ENCODE measurements at regions not wholly inside any gene's neighbourhood (a gene's known extent, or its start where the extent isn't known, plus 50 kb on each side); places are given as distances from the start of the nearest gene placed in this dataset.
"Not testable (repeated sequence)": the region's sequence is repeated elsewhere in the genome, so short reads cannot be mapped to it uniquely, and the experiment has no call there.

DNA sequence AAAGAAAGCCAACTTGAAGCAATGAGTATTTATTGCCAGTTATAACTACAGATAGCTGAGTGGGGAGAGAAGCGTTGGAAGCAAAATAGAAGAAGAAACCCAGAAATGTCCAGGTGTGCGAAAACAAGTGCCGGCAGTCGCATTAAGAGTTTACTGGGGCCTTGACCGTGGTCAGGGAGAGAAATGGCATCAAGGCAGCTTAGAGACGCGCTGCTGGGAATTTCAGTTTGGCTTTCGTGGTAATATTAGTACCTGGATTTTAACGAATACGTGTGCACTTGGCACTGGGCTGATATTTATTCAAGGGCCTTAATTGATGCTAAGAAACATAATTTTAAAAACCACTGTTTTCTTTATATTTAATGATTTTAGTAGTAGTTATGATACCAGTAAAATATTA lies 767.9 kb upstream of the TPTE start:
- H3K27ac ChIP-seq (ENCODE audit: low read depth, low read length, poor library complexity, severe bottlenecking); H3K9me2 ChIP-seq (ENCODE audit: insufficient read depth, low read length); H3K4me3 ChIP-seq (ENCODE audit: low read depth, low read length, poor library complexity, severe bottlenecking); H3K36me3 ChIP-seq (ENCODE audit: insufficient read depth, low read length); POLR2A ChIA-PET; DNase-seq (ENCODE audit: low spot score); H4K20me1 ChIP-seq (ENCODE audit: insufficient read depth, low read length); H3K79me2 ChIP-seq (ENCODE audit: insufficient read depth, low read depth, low read length); BruUV-seq (replicated peaks); CTCF ChIA-PET (ENCODE audit: unreplicated experiment); intact Hi-C loops (cut with micrococcal nuclease; ENCODE audit: unreplicated experiment); H2AFZ ChIP-seq (ENCODE audit: low read length); H3K4me2 ChIP-seq (ENCODE audit: low read length); H3K4me1 ChIP-seq (ENCODE audit: insufficient read depth, low read length, poor library complexity, severe bottlenecking): not testable (repeated sequence)
- H3K9me3 ChIP-seq (ENCODE audit: low read length): peaks cover 16% of the 10 kb centered on the region; the same call in 1 of the 2 replicates

DNA sequence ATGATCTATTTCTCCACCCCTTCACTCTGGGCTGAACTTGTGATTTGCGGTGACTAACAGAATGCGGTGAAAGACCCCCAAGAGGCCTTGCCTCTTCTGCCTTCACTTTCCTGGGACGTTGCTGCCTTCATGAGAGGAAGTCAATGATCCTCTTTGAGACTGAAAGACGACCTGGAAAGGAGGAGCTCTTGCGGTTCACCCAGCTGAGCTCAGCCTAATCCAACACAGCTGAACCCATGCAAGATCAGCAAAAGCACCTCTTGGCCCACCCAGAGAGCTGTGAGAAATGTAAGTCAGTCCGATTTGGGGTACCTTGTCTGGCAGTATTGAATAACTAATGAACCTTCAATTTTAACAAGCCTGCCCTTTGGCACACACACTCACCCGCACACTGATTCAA lies 767.4 kb upstream of the TPTE start:
- Histone ChIP-seq H3K36me3 (ENCODE audit: insufficient read depth, low read length) (no peaks in the 10 kb centered on the region), H3K9me2 (ENCODE audit: insufficient read depth, low read length) (no peaks in the 10 kb centered on the region), H4K20me1 (ENCODE audit: insufficient read depth, low read length) (no peaks in the 10 kb centered on the region), H3K4me2 (ENCODE audit: low read length) (no peak overlapping the region), H3K4me1 (ENCODE audit: insufficient read depth, low read length, poor library complexity, severe bottlenecking) (no peaks in the 10 kb centered on the region), H3K79me2 (ENCODE audit: insufficient read depth, low read depth, low read length) (no peaks in the 10 kb centered on the region), H3K27ac (ENCODE audit: low read depth, low read length, poor library complexity, severe bottlenecking) (no peak overlapping the region), H3K9me3 (ENCODE audit: low read length) (peaks cover 21% of the 10 kb centered on the region; the same call in 1 of the 2 replicates), H2AFZ (ENCODE audit: low read length) (no peak overlapping the region), H3K4me3 (ENCODE audit: low read depth, low read length, poor library complexity, severe bottlenecking) (no peak overlapping the region)
- CTCF ChIA-PET (ENCODE audit: unreplicated experiment): no interaction called here
- no peak for DNase-seq (ENCODE audit: low spot score)
- TF ChIP-seq EZH2phosphoT487 (IDR thresholded peaks at IDR 0.05; ENCODE audit: borderline replicate concordance, low read depth, low read length): no peak
- TF ChIP-seq, protein P1, sequence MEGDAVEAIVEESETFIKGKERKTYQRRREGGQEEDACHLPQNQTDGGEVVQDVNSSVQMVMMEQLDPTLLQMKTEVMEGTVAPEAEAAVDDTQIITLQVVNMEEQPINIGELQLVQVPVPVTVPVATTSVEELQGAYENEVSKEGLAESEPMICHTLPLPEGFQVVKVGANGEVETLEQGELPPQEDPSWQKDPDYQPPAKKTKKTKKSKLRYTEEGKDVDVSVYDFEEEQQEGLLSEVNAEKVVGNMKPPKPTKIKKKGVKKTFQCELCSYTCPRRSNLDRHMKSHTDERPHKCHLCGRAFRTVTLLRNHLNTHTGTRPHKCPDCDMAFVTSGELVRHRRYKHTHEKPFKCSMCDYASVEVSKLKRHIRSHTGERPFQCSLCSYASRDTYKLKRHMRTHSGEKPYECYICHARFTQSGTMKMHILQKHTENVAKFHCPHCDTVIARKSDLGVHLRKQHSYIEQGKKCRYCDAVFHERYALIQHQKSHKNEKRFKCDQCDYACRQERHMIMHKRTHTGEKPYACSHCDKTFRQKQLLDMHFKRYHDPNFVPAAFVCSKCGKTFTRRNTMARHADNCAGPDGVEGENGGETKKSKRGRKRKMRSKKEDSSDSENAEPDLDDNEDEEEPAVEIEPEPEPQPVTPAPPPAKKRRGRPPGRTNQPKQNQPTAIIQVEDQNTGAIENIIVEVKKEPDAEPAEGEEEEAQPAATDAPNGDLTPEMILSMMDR (conservative IDR thresholded peaks at IDR 0.05; ENCODE audit: low read length): no peak
- POLR2A ChIA-PET: no interaction called here
- intact Hi-C loops (cut with micrococcal nuclease; ENCODE audit: unreplicated experiment): no loop called here
- BruUV-seq (replicated peaks): no TSS peak

GRCh38 chr21:9754434-9754833 lies 766.9 kb upstream of the TPTE start:
- BruUV-seq (replicated peaks); intact Hi-C loops (cut with micrococcal nuclease; ENCODE audit: unreplicated experiment); H4K20me1 ChIP-seq (ENCODE audit: insufficient read depth, low read length); H3K36me3 ChIP-seq (ENCODE audit: insufficient read depth, low read length); H3K79me2 ChIP-seq (ENCODE audit: insufficient read depth, low read depth, low read length); H3K4me2 ChIP-seq (ENCODE audit: low read length); H3K4me1 ChIP-seq (ENCODE audit: insufficient read depth, low read length, poor library complexity, severe bottlenecking); DNase-seq (ENCODE audit: low spot score); H3K9me2 ChIP-seq (ENCODE audit: insufficient read depth, low read length); H3K27ac ChIP-seq (ENCODE audit: low read depth, low read length, poor library complexity, severe bottlenecking); H3K4me3 ChIP-seq (ENCODE audit: low read depth, low read length, poor library complexity, severe bottlenecking); CTCF ChIA-PET (ENCODE audit: unreplicated experiment); POLR2A ChIA-PET; H2AFZ ChIP-seq (ENCODE audit: low read length): not testable (repeated sequence)
- peaks cover 25% of the 10 kb centered on the region; the same call in 1 of the 2 replicates for H3K9me3 ChIP-seq (ENCODE audit: low read length)

GRCh38 chr21:9755611-9756010 lies 765.8 kb upstream of the TPTE start:
- TF ChIP-seq, protein P1 (conservative IDR thresholded peaks at IDR 0.05; ENCODE audit: low read length): no peak
- no peak for TF ChIP-seq EZH2phosphoT487 (IDR thresholded peaks at IDR 0.05; ENCODE audit: borderline replicate concordance, low read depth, low read length)
- Histone ChIP-seq H3K4me3 (ENCODE audit: low read depth, low read length, poor library complexity, severe bottlenecking) (no peak overlapping the region), H4K20me1 (ENCODE audit: insufficient read depth, low read length) (no peaks in the 10 kb centered on the region), H3K4me1 (ENCODE audit: insufficient read depth, low read length, poor library complexity, severe bottlenecking) (no peaks in the 10 kb centered on the region), H3K79me2 (ENCODE audit: insufficient read depth, low read depth, low read length) (no peaks in the 10 kb centered on the region), H3K9me2 (ENCODE audit: insufficient read depth, low read length) (no peaks in the 10 kb centered on the region), H3K9me3 (ENCODE audit: low read length) (peaks cover 29% of the 10 kb centered on the region; the same call in 1 of the 2 replicates), H3K36me3 (ENCODE audit: insufficient read depth, low read length) (no peaks in the 10 kb centered on the region), H2AFZ (ENCODE audit: low read length) (no peak overlapping the region), H3K27ac (ENCODE audit: low read depth, low read length, poor library complexity, severe bottlenecking) (no peak overlapping the region), H3K4me2 (ENCODE audit: low read length) (no peak overlapping the region)
- ChIA-PET CTCF (ENCODE audit: unreplicated experiment) (no interaction called here), POLR2A (no interaction called here)
- no peak for DNase-seq (ENCODE audit: low spot score)
- no TSS peak for BruUV-seq (replicated peaks)
- intact Hi-C loops (cut with micrococcal nuclease; ENCODE audit: unreplicated experiment): no loop called here
